ENCODE measurements at regions not wholly inside any gene's neighbourhood (a gene's known extent, or its start where the extent isn't known, plus 50 kb on each side); places are given as distances from the start of the nearest gene placed in this dataset.

- no peak overlapping the region for H3K4me3 ChIP-seq (IDR thresholded peaks at IDR 0.05; ENCODE audit: insufficient read depth, low read depth, low read length)
- H3K27ac ChIP-seq = no peak overlapping the region
- no peaks in the 10 kb centered on the region for H3K36me3 ChIP-seq (ENCODE audit: insufficient read depth)
- no peak overlapping the region for H3K4me2 ChIP-seq
- no peaks in the 10 kb centered on the region for H4K20me1 ChIP-seq (ENCODE audit: insufficient read depth)
- no peak overlapping the region for H3K9ac ChIP-seq
- H3K79me2 ChIP-seq (ENCODE audit: insufficient read depth, low read depth) = no peaks in the 10 kb centered on the region
- H2AFZ ChIP-seq (ENCODE audit: low read depth) = no peak overlapping the region
- no peaks in the 10 kb centered on the region for H3K4me1 ChIP-seq (ENCODE audit: low read depth, poor library complexity, severe bottlenecking)
- no peak for TF ChIP-seq CTCF (conservative IDR thresholded peaks at IDR 0.05; ENCODE audit: low read depth, low read length)
- no peaks in the 10 kb centered on the region for H3K27me3 ChIP-seq (ENCODE audit: insufficient read depth, low read depth)
Observed at GRCh38 chr5:87775228-87775627, 362.5 kb upstream of the CCNH start.

GRCh38 chr5:87774804-87775203 is 362.1 kb upstream of the CCNH start:
- H3K4me2 ChIP-seq = no peak overlapping the region
- H3K36me3 ChIP-seq (ENCODE audit: insufficient read depth) = no peaks in the 10 kb centered on the region
- H3K9ac ChIP-seq = no peak overlapping the region
- no peaks in the 10 kb centered on the region for H4K20me1 ChIP-seq (ENCODE audit: insufficient read depth)
- no peak overlapping the region for H3K4me3 ChIP-seq (IDR thresholded peaks at IDR 0.05; ENCODE audit: insufficient read depth, low read depth, low read length)
- no peak overlapping the region for H2AFZ ChIP-seq (ENCODE audit: low read depth)
- TF ChIP-seq CTCF (conservative IDR thresholded peaks at IDR 0.05; ENCODE audit: low read depth, low read length) = no peak
- H3K27me3 ChIP-seq (ENCODE audit: insufficient read depth, low read depth) = no peaks in the 10 kb centered on the region
- H3K79me2 ChIP-seq (ENCODE audit: insufficient read depth, low read depth) = no peaks in the 10 kb centered on the region
- H3K4me1 ChIP-seq (ENCODE audit: low read depth, poor library complexity, severe bottlenecking) = no peaks in the 10 kb centered on the region
- H3K27ac ChIP-seq = no peak overlapping the region

DNA sequence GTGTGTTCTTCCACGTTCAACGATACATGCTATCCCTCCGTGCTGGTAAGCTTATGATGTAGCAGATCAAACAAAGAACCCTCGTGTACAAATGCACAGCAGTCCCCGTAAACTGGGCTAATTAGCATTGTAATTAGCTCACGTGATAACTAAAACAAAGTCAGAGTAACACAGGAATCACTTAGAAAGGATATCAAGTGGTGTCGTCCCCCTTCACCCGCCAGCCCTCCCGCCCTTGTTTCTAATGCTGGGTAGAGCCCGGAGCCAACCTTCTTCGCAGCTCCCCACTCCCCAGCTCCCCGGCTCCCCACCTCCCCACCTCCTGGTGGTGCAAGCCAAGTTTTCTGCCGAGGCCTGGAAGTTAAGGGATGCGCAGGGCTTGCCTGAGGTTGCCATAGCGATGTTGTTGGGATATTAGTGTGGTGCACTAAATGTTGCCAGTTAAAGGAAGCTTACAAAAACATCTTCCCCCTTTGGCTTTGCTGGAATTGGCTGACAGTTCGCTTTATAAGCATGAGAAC is 357.9 kb upstream of the CCNH start:
- Histone ChIP-seq H3K27me3 (ENCODE audit: insufficient read depth, low read depth) (no peaks in the 10 kb centered on the region), H3K27ac (no peak overlapping the region), H3K4me2 (no peak overlapping the region), H3K79me2 (ENCODE audit: insufficient read depth, low read depth) (no peaks in the 10 kb centered on the region), H3K9ac (no peak overlapping the region), H3K4me1 (ENCODE audit: low read depth, poor library complexity, severe bottlenecking) (no peaks in the 10 kb centered on the region), H3K36me3 (ENCODE audit: insufficient read depth) (no peaks in the 10 kb centered on the region), H4K20me1 (ENCODE audit: insufficient read depth) (no peaks in the 10 kb centered on the region), H2AFZ (ENCODE audit: low read depth) (no peak overlapping the region), H3K4me3 (IDR thresholded peaks at IDR 0.05; ENCODE audit: insufficient read depth, low read depth, low read length) (no peak overlapping the region)
- TF ChIP-seq CTCF (conservative IDR thresholded peaks at IDR 0.05; ENCODE audit: low read depth, low read length) = no peak

- no peak for TF ChIP-seq CTCF (conservative IDR thresholded peaks at IDR 0.05; ENCODE audit: low read depth, low read length)
- Histone ChIP-seq H3K4me3 (IDR thresholded peaks at IDR 0.05; ENCODE audit: insufficient read depth, low read depth, low read length) (no peak overlapping the region), H2AFZ (ENCODE audit: low read depth) (no peak overlapping the region), H4K20me1 (ENCODE audit: insufficient read depth) (no peaks in the 10 kb centered on the region), H3K27ac (no peak overlapping the region), H3K4me1 (ENCODE audit: low read depth, poor library complexity, severe bottlenecking) (no peaks in the 10 kb centered on the region), H3K4me2 (no peak overlapping the region), H3K9ac (no peak overlapping the region), H3K27me3 (ENCODE audit: insufficient read depth, low read depth) (no peaks in the 10 kb centered on the region), H3K79me2 (ENCODE audit: insufficient read depth, low read depth) (no peaks in the 10 kb centered on the region), H3K36me3 (ENCODE audit: insufficient read depth) (no peaks in the 10 kb centered on the region)
Observed at GRCh38 chr5:87770016-87770570, 357.4 kb upstream of the CCNH start.
